ENCODE measurements at regions not wholly inside any gene's neighbourhood (a gene's known extent, or its start where the extent isn't known, plus 50 kb on each side); places are given as distances from the start of the nearest gene placed in this dataset.

DNA sequence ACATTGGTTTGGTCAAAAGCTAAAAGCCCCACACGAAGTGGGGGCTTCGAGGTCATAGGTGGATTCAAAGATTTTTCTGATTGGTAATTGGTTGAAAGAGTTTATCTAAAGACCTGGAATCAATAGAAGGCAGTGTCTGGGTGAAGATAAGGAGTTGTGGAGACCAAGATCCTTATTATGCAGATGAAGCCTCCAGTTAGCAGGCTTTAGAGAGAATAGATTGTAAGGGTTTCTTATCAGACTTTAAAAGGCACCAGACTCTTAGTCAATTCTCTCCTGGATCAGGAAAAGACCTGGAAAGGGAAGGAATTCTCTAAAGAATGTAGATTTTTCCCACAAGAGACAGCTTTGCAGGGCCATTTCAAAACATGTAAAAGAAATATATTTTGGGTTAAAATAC lies 260.2 kb downstream of the PHF14 start:
- H3K4me3 ChIP-seq (ENCODE audit: severe bottlenecking): no peak overlapping the region
- ATAC-seq (ENCODE audit: low read depth) (no peak), DNase-seq (ENCODE audit: low spot score) (no peak)
- TF ChIP-seq, protein P1, sequence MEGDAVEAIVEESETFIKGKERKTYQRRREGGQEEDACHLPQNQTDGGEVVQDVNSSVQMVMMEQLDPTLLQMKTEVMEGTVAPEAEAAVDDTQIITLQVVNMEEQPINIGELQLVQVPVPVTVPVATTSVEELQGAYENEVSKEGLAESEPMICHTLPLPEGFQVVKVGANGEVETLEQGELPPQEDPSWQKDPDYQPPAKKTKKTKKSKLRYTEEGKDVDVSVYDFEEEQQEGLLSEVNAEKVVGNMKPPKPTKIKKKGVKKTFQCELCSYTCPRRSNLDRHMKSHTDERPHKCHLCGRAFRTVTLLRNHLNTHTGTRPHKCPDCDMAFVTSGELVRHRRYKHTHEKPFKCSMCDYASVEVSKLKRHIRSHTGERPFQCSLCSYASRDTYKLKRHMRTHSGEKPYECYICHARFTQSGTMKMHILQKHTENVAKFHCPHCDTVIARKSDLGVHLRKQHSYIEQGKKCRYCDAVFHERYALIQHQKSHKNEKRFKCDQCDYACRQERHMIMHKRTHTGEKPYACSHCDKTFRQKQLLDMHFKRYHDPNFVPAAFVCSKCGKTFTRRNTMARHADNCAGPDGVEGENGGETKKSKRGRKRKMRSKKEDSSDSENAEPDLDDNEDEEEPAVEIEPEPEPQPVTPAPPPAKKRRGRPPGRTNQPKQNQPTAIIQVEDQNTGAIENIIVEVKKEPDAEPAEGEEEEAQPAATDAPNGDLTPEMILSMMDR (IDR thresholded peaks at IDR 0.05; ENCODE audit: poor library complexity, severe bottlenecking): no peak
- H3K27me3 ChIP-seq (ENCODE audit: insufficient read depth, poor library complexity, severe bottlenecking): no peaks in the 10 kb centered on the region
- H3K4me1 ChIP-seq (ENCODE audit: insufficient read depth, poor library complexity, severe bottlenecking): no peaks in the 10 kb centered on the region
- H3K27ac ChIP-seq (ENCODE audit: poor library complexity, severe bottlenecking): no peak overlapping the region
- H3K9me3 ChIP-seq (ENCODE audit: severe bottlenecking): no peaks in the 10 kb centered on the region
- H3K36me3 ChIP-seq (ENCODE audit: low read depth): no peaks in the 10 kb centered on the region

DNA sequence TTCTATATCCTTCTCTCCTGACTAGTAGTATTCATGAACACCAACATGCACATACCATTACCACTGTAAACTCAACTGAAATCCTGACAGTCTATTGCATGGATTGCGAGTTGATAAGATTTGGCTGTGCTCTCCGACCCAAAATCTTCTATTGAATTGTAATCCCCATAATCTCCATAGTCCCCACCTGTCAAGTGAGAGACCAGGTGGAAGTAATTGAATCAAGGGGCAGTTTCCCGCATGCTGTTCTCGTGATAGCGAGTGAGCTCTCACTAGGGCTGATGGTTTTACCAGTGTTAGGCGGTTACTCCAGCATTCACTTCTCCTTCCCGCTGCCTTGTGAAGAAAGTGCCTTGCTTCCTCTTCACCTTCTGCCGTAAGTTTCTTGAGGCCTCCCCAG lies 261.8 kb downstream of the PHF14 start:
- DNase-seq (ENCODE audit: low spot score): no peak

GRCh38 chr7:11236680-11237079 lies 263.0 kb downstream of the PHF14 start:
- H3K4me3 ChIP-seq (ENCODE audit: severe bottlenecking): no peak overlapping the region
- TF ChIP-seq, protein P1 (IDR thresholded peaks at IDR 0.05; ENCODE audit: poor library complexity, severe bottlenecking): no peak
- no peaks in the 10 kb centered on the region for H3K36me3 ChIP-seq (ENCODE audit: low read depth)
- no peaks in the 10 kb centered on the region for H3K27me3 ChIP-seq (ENCODE audit: insufficient read depth, poor library complexity, severe bottlenecking)
- H3K9me3 ChIP-seq (ENCODE audit: severe bottlenecking): no peaks in the 10 kb centered on the region
- no peak overlapping the region for H3K27ac ChIP-seq (ENCODE audit: poor library complexity, severe bottlenecking)
- no peaks in the 10 kb centered on the region for H3K4me1 ChIP-seq (ENCODE audit: insufficient read depth, poor library complexity, severe bottlenecking)
- no peak for ATAC-seq (ENCODE audit: low read depth)
- no peak for DNase-seq (ENCODE audit: low spot score)

More for the DNA sequence above, 261.8 kb downstream of the PHF14 start:
- H3K27ac ChIP-seq (ENCODE audit: poor library complexity, severe bottlenecking): no peak overlapping the region
- no peak overlapping the region for H3K4me3 ChIP-seq (ENCODE audit: severe bottlenecking)
- no peaks in the 10 kb centered on the region for H3K36me3 ChIP-seq (ENCODE audit: low read depth)
- H3K9me3 ChIP-seq (ENCODE audit: severe bottlenecking): no peaks in the 10 kb centered on the region
- TF ChIP-seq, protein P1 (IDR thresholded peaks at IDR 0.05; ENCODE audit: poor library complexity, severe bottlenecking): no peak
- H3K27me3 ChIP-seq (ENCODE audit: insufficient read depth, poor library complexity, severe bottlenecking): no peaks in the 10 kb centered on the region
- ATAC-seq (ENCODE audit: low read depth): no peak
- H3K4me1 ChIP-seq (ENCODE audit: insufficient read depth, poor library complexity, severe bottlenecking): no peaks in the 10 kb centered on the region

DNA sequence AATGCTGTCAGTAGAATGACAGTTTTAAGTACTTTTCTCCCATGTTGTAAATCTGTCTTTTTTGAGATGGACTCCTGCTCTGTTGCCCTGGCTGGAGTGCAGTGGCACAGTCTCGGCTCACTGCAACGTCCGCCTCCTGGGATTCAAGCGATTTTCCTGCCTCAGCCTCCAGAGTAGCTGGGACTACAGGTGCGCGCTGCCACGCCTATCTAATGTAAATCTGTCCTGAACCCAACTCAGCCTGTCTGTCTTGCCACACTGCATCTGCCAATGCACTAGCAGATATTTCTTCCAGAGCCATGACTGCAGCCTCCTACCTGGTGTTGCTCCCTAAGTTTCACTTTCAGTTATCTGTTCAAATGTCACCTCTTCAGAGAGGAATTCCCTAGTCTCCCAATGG lies 264.1 kb downstream of the PHF14 start:
- DNase-seq (ENCODE audit: low spot score): no peak
- no peaks in the 10 kb centered on the region for H3K4me1 ChIP-seq (ENCODE audit: insufficient read depth, poor library complexity, severe bottlenecking)
- TF ChIP-seq, protein P1 (IDR thresholded peaks at IDR 0.05; ENCODE audit: poor library complexity, severe bottlenecking): no peak
- no peaks in the 10 kb centered on the region for H3K27me3 ChIP-seq (ENCODE audit: insufficient read depth, poor library complexity, severe bottlenecking)
- no peak for ATAC-seq (ENCODE audit: low read depth)
- no peak overlapping the region for H3K4me3 ChIP-seq (ENCODE audit: severe bottlenecking)
- H3K36me3 ChIP-seq (ENCODE audit: low read depth): no peaks in the 10 kb centered on the region
- H3K9me3 ChIP-seq (ENCODE audit: severe bottlenecking): no peaks in the 10 kb centered on the region
- no peak overlapping the region for H3K27ac ChIP-seq (ENCODE audit: poor library complexity, severe bottlenecking)

DNA sequence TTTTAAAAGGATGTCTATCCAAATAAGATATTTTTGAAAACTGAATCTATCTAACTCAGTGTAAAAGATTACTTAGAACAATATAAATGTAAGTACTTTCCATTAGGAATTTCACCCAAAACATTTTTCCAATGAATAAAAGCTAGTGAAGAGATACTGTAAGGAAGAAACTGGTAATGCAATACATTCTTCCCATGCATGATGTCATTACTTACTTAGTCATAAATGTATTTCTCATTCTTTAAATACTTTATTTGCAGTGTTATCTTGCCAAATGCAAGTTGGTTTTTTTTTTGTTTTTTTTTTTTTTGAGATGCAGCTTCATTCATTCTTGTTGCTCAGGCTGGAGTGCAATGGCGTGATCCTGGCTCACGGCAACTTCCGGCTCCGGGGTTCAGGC lies 265.6 kb downstream of the PHF14 start:
- no peaks in the 10 kb centered on the region for H3K27me3 ChIP-seq (ENCODE audit: insufficient read depth, poor library complexity, severe bottlenecking)
- H3K4me3 ChIP-seq (ENCODE audit: severe bottlenecking): no peak overlapping the region
- no peak for ATAC-seq (ENCODE audit: low read depth)
- H3K27ac ChIP-seq (ENCODE audit: poor library complexity, severe bottlenecking): no peak overlapping the region
- H3K36me3 ChIP-seq (ENCODE audit: low read depth): no peaks in the 10 kb centered on the region
- no peaks in the 10 kb centered on the region for H3K4me1 ChIP-seq (ENCODE audit: insufficient read depth, poor library complexity, severe bottlenecking)
- DNase-seq (ENCODE audit: low spot score): no peak
- peaks cover 1% of the 10 kb centered on the region for H3K9me3 ChIP-seq (ENCODE audit: severe bottlenecking)
- TF ChIP-seq, protein P1 (IDR thresholded peaks at IDR 0.05; ENCODE audit: poor library complexity, severe bottlenecking): no peak
